ENCODE measurements at regions not wholly inside any gene's neighbourhood (a gene's known extent, or its start where the extent isn't known, plus 50 kb on each side); places are given as distances from the start of the nearest gene placed in this dataset.
A peak's percentile ranks its signal among the peaks of the same experiment; 100 is the strongest.

- TF ChIP-seq, protein P1, sequence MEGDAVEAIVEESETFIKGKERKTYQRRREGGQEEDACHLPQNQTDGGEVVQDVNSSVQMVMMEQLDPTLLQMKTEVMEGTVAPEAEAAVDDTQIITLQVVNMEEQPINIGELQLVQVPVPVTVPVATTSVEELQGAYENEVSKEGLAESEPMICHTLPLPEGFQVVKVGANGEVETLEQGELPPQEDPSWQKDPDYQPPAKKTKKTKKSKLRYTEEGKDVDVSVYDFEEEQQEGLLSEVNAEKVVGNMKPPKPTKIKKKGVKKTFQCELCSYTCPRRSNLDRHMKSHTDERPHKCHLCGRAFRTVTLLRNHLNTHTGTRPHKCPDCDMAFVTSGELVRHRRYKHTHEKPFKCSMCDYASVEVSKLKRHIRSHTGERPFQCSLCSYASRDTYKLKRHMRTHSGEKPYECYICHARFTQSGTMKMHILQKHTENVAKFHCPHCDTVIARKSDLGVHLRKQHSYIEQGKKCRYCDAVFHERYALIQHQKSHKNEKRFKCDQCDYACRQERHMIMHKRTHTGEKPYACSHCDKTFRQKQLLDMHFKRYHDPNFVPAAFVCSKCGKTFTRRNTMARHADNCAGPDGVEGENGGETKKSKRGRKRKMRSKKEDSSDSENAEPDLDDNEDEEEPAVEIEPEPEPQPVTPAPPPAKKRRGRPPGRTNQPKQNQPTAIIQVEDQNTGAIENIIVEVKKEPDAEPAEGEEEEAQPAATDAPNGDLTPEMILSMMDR (IDR thresholded peaks at IDR 0.05; ENCODE audit: control insufficient read depth, extremely low read depth, insufficient read depth), result no peak
- DNase-seq (ENCODE audit: low read depth), result no peak
- H3K4me3 ChIP-seq (ENCODE audit: low read depth, low read length), result no peak overlapping the region
Measured at GRCh38 chr15:83362706-83363105, 78.2 kb upstream of the BNC1 start.

- no peak for DNase-seq (ENCODE audit: low read depth)
- H3K4me3 ChIP-seq (ENCODE audit: low read depth, low read length), result no peak overlapping the region
- TF ChIP-seq, protein P1 (IDR thresholded peaks at IDR 0.05; ENCODE audit: control insufficient read depth, extremely low read depth, insufficient read depth), result no peak
Measured at GRCh38 chr15:83364501-83364900, 80.0 kb upstream of the BNC1 start.

- no peak for DNase-seq (ENCODE audit: low read depth)
- TF ChIP-seq, protein P1 (IDR thresholded peaks at IDR 0.05; ENCODE audit: control insufficient read depth, extremely low read depth, insufficient read depth), result no peak
- H3K4me3 ChIP-seq (ENCODE audit: low read depth, low read length), result no peak overlapping the region
Measured at GRCh38 chr15:83365370-83365938, 81.0 kb upstream of the BNC1 start.

DNA sequence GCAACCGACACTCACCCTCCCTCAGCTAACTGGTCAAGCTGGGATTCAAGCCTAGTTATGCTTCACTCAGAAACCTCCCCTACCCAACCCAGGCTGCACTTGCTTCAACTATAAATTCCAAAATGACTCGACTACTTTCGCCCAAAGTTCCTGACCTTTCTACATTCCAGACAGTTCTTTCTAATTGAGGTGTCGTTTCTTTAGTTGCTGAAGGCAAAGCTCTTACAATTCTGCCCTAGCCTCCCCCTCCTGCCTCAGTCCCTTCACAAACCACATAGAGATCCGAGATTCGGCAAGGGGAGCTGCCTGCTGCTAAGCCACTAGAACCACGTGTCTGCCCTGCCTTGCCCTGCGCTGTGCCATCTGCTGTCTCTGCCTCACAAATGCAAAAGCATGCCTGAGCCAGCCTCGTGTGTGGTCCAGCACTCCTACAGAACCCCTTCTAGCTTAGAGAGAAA, 74.7 kb upstream of the SH3GL3 start:
- no peak overlapping the region for H3K4me3 ChIP-seq (ENCODE audit: low read depth, low read length)
- TF ChIP-seq, protein P1 (IDR thresholded peaks at IDR 0.05; ENCODE audit: control insufficient read depth, extremely low read depth, insufficient read depth), result peak; percentile 10; the same call in 1 of the 2 replicates
- DNase-seq (ENCODE audit: low read depth), result no peak

GRCh38 chr15:83378921-83379578, 68.1 kb upstream of the SH3GL3 start:
- TF ChIP-seq, protein P1 (IDR thresholded peaks at IDR 0.05; ENCODE audit: control insufficient read depth, extremely low read depth, insufficient read depth), result no peak
- H3K4me3 ChIP-seq (ENCODE audit: low read depth, low read length), result no peak overlapping the region
- no peak for DNase-seq (ENCODE audit: low read depth)

GRCh38 chr15:83379579-83379959, 67.6 kb upstream of the SH3GL3 start:
- H3K4me3 ChIP-seq (ENCODE audit: low read depth, low read length), result no peak overlapping the region
- DNase-seq (ENCODE audit: low read depth), result no peak
- TF ChIP-seq, protein P1 (IDR thresholded peaks at IDR 0.05; ENCODE audit: control insufficient read depth, extremely low read depth, insufficient read depth), result no peak

DNA sequence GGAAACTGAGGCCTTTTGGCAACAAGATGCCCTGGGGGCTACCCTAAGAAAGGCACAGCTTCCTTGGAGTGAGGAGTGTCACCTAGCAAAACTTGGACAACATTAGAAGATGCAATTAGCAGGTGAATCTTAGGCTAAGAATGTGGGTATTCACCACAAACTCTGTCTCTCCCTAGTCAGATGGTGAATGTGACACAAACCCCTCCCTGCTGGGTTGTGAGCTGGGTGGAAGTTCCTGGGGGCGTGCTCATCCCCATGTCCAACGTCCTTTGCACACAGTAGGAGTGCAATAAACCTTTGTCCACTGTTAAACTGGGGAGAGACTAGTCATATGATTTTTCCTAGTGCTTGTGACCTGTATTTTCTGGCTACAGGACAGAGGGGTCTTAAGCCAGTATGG, 67.1 kb upstream of the SH3GL3 start:
- TF ChIP-seq, protein P1 (IDR thresholded peaks at IDR 0.05; ENCODE audit: control insufficient read depth, extremely low read depth, insufficient read depth), result no peak
- DNase-seq (ENCODE audit: low read depth), result no peak
- no peak overlapping the region for H3K4me3 ChIP-seq (ENCODE audit: low read depth, low read length)
